GM21360 (cell line): ENCODE measurements at regions not wholly inside any gene's neighbourhood (a gene's known extent, or its start where the extent isn't known, plus 50 kb on each side); places are given as distances from the start of the nearest gene placed in this dataset.
"Not testable (repeated sequence)": the region's sequence is repeated elsewhere in the genome, so short reads cannot be mapped to it uniquely, and the experiment has no call there.

Experiments
- ATAC-seq: cut with Tn5 transposase; IDR thresholded peaks from one replicate; pipeline ENCODE4 v1.9.1; 2021; ENCODE audit warnings: mild to moderate bottlenecking, moderate library complexity; ENCODE audit not compliant: unreplicated experiment

- no peak for ATAC-seq
Measured at GRCh38 chr10:29702273-29703164, 67.7 kb upstream of the SVIL start.

- ATAC-seq = no peak
Measured at GRCh38 chr10:29701306-29701705, 66.5 kb upstream of the SVIL start.

GRCh38 chr10:29699621-29700020 is 64.8 kb upstream of the SVIL start:
- ATAC-seq = no peak

GRCh38 chr10:29698773-29699490 is 64.2 kb upstream of the SVIL start:
- no peak for ATAC-seq

GRCh38 chr10:29696581-29696980 is 61.8 kb upstream of the SVIL start:
- ATAC-seq = not testable (repeated sequence)

GRCh38 chr10:29694121-29694520 is 59.4 kb upstream of the SVIL start:
- ATAC-seq = no peak

- ATAC-seq = no peak
Measured at GRCh38 chr10:29692121-29692539, 57.4 kb upstream of the SVIL start.

- no peak for ATAC-seq
Measured at GRCh38 chr10:29691564-29692072, 56.8 kb upstream of the SVIL start.

GRCh38 chr10:29689001-29689400 is 54.2 kb upstream of the SVIL start:
- ATAC-seq = no peak

- ATAC-seq = no peak
Measured at GRCh38 chr10:29688230-29688661, 53.5 kb upstream of the SVIL start.

- no peak for ATAC-seq
Measured at GRCh38 chr10:29687421-29688164, 52.8 kb upstream of the SVIL start.

- no peak for ATAC-seq
Measured at GRCh38 chr10:29685506-29685905, 50.7 kb upstream of the SVIL start.
